GM23338 (cell line): ENCODE measurements at regions not wholly inside any gene's neighbourhood (a gene's known extent, or its start where the extent isn't known, plus 50 kb on each side); places are given as distances from the start of the nearest gene placed in this dataset.

Experiments
- ATAC-seq: fragments of 200-7000 bp; cut with Tn5 transposase; 3 replicates; pipeline ENCODE4 v1.9.1; 2020
- DNase-seq: peaks from one replicate; pipeline ENCODE4 v3.0.0-alpha.2; 2015; ENCODE audit warnings: low spot score
- H2AFZ ChIP-seq: fragments of 200-600 bp; sonication (generic); 2 replicates; pipeline ENCODE4 v1.8.0; 2016; ENCODE audit warnings: antibody characterized with exemption, mild to moderate bottlenecking, moderate library complexity
- H3F3A ChIP-seq: fragments of 200-600 bp; sonication (generic); replicated peaks from 2 replicates; pipeline ENCODE4 v1.8.0; 2017; ENCODE audit warnings: antibody characterized with exemption, mixed run types, low read depth
- H3K27ac ChIP-seq: fragments of 200-600 bp; sonication (generic); 2 replicates; pipeline ENCODE4 v1.6.1; 2016; ENCODE audit warnings: low read depth
- H3K27me3 ChIP-seq: fragments of 200-600 bp; sonication (generic); 2 replicates; pipeline ENCODE4 v1.8.0; 2016; ENCODE audit warnings: mild to moderate bottlenecking, mixed run types, moderate library complexity; ENCODE audit not compliant: insufficient read depth
- H3K36me3 ChIP-seq: fragments of 200-600 bp; sonication (generic); 2 replicates; pipeline ENCODE4 v1.8.0; 2016; ENCODE audit warnings: mild to moderate bottlenecking; ENCODE audit not compliant: insufficient read depth
- H3K4me1 ChIP-seq: fragments of 200-600 bp; sonication (generic); 2 replicates; pipeline ENCODE4 v1.8.0; 2016; ENCODE audit warnings: mild to moderate bottlenecking, moderate library complexity; ENCODE audit not compliant: insufficient read depth
- H3K4me2 ChIP-seq: fragments of 200-600 bp; sonication (generic); 2 replicates; pipeline ENCODE4 v1.7.1; 2017; ENCODE audit warnings: mixed run types
- H3K4me3 ChIP-seq: fragments of 200-600 bp; sonication (generic); 2 replicates; pipeline ENCODE4 v1.6.1; 2016; ENCODE audit warnings: mixed run types
- H3K79me2 ChIP-seq: fragments of 200-600 bp; sonication (generic); replicated peaks from 2 replicates; pipeline ENCODE4 v1.8.0; 2017; ENCODE audit warnings: mild to moderate bottlenecking; ENCODE audit not compliant: insufficient read depth
- H3K9me2 ChIP-seq: fragments of 200-600 bp; sonication (generic); 2 replicates; pipeline ENCODE4 v1.8.0; 2017; ENCODE audit not compliant: insufficient read depth
- H4K20me1 ChIP-seq: fragments of 200-600 bp; sonication (generic); replicated peaks from 2 replicates; pipeline ENCODE4 v1.8.0; 2017; ENCODE audit warnings: mild to moderate bottlenecking; ENCODE audit not compliant: insufficient read depth
- H3K27ac Mint-ChIP-seq: 2 replicates; pipeline ENCODE4 v1.8.0; 2020; ENCODE audit warnings: inconsistent platforms, mild to moderate bottlenecking, moderate library complexity, mixed read lengths
- H3K27me3 Mint-ChIP-seq: 3 replicates; pipeline ENCODE4 v1.8.0; 2022; ENCODE audit warnings: low read depth, mild to moderate bottlenecking, moderate library complexity, mixed read lengths, inconsistent platforms; ENCODE audit not compliant: insufficient read depth, poor library complexity
- H3K36me3 Mint-ChIP-seq: 3 replicates; pipeline ENCODE4 v1.8.0; 2021; ENCODE audit warnings: low read depth, mild to moderate bottlenecking, inconsistent platforms, moderate library complexity, mixed read lengths
- H3K4me1 Mint-ChIP-seq: 3 replicates; pipeline ENCODE4 v1.8.0; 2020; ENCODE audit warnings: mild to moderate bottlenecking, inconsistent platforms, mixed read lengths
- H3K4me3 Mint-ChIP-seq: 3 replicates; pipeline ENCODE4 v1.8.0; 2021; ENCODE audit warnings: moderate library complexity, mild to moderate bottlenecking, inconsistent platforms, mixed read lengths
- H3K9me3 Mint-ChIP-seq: 3 replicates; pipeline ENCODE4 v1.8.0; 2020; ENCODE audit warnings: moderate library complexity, mild to moderate bottlenecking, inconsistent platforms, mixed read lengths
- CREB1 ChIP-seq: fragments of 250-450 bp; sonication (Bioruptor Pico); IDR thresholded peaks from 2 replicates; pipeline ENCODE4 v1.5.0; 2020; ENCODE audit warnings: low read depth, mild to moderate bottlenecking, moderate library complexity
- ETS1 ChIP-seq: IDR thresholded peaks from 2 replicates; pipeline ENCODE4 v1.6.1; 2016; ENCODE audit warnings: antibody characterized with exemption
- EZH2 ChIP-seq: fragments of 200-600 bp; sonication (generic); IDR thresholded peaks from one replicate; pipeline ENCODE4 v1.8.0; 2017; ENCODE audit warnings: antibody characterized with exemption, mild to moderate bottlenecking, low read depth; ENCODE audit not compliant: unreplicated experiment
- EZH2phosphoT487 ChIP-seq: fragments of 200-600 bp; sonication (generic); IDR thresholded peaks from one replicate; pipeline ENCODE4 v1.8.1; 2018; ENCODE audit warnings: antibody characterized with exemption; ENCODE audit not compliant: unreplicated experiment
- JUNB ChIP-seq: IDR thresholded peaks from one replicate; pipeline ENCODE4 v1.6.1; 2016; ENCODE audit warnings: antibody characterized with exemption; ENCODE audit not compliant: unreplicated experiment
- NANOG ChIP-seq: IDR thresholded peaks from 2 replicates; pipeline ENCODE4 v1.6.1; 2016; ENCODE audit warnings: antibody characterized with exemption, borderline replicate concordance
- STAT1 ChIP-seq: IDR thresholded peaks from one replicate; pipeline ENCODE4 v1.6.1; 2016; ENCODE audit warnings: antibody characterized with exemption; ENCODE audit not compliant: unreplicated experiment
- ZNF114 ChIP-seq: fragments of 250-450 bp; sonication (Bioruptor Pico); IDR thresholded peaks from 2 replicates; pipeline ENCODE4 v1.5.0; 2020; ENCODE audit warnings: mild to moderate bottlenecking, moderate library complexity
- ZNF331 ChIP-seq: fragments of 250-450 bp; sonication (Bioruptor Pico); IDR thresholded peaks from 2 replicates; pipeline ENCODE4 v1.5.0; 2020; ENCODE audit warnings: low read depth, mild to moderate bottlenecking, moderate library complexity
- TF ChIP-seq, protein P1 (sequence below): fragments of 250-450 bp; sonication (Bioruptor Pico); IDR thresholded peaks from 2 replicates; pipeline ENCODE4 v1.5.0; 2020; ENCODE audit warnings: mild to moderate bottlenecking, moderate library complexity
- TF ChIP-seq, protein P2 (sequence below): IDR thresholded peaks from one replicate; pipeline ENCODE4 v1.6.1; 2018; ENCODE audit warnings: antibody characterized with exemption; ENCODE audit not compliant: unreplicated experiment
- TF ChIP-seq, protein P3 (sequence below), 2 experiments: fragments of 200-600 bp in 1 of 2; sonication (generic) in 1 of 2; conservative IDR thresholded peaks; 2 replicates each; pipeline versions ENCODE4 v1.5.1 to v1.6.1; 2016 to 2017; ENCODE audit warnings: antibody characterized with exemption in 2 of 2, low read depth in 2 of 2, mild to moderate bottlenecking in 2 of 2, moderate library complexity in 1 of 2

DNA sequence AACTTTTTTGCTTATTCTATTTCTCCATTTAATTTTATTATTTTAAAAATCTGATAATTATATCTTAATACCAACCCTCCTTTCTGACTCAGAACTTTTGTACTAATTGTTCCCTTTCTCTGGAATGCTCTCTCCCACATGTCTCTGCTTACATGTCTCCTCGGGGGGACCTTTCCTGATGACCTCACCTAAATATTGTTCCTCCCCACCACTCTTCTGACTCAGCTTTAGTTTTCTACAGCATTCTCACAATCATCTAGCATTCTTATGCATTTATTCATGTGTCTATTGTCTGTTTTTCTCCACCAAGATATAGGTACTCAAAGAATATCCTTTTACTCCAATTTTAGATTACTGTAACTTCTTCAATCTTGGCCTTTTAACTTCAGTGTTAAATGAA is 128.7 kb downstream of the MSL3 start (continued):
- TF ChIP-seq, protein P1, sequence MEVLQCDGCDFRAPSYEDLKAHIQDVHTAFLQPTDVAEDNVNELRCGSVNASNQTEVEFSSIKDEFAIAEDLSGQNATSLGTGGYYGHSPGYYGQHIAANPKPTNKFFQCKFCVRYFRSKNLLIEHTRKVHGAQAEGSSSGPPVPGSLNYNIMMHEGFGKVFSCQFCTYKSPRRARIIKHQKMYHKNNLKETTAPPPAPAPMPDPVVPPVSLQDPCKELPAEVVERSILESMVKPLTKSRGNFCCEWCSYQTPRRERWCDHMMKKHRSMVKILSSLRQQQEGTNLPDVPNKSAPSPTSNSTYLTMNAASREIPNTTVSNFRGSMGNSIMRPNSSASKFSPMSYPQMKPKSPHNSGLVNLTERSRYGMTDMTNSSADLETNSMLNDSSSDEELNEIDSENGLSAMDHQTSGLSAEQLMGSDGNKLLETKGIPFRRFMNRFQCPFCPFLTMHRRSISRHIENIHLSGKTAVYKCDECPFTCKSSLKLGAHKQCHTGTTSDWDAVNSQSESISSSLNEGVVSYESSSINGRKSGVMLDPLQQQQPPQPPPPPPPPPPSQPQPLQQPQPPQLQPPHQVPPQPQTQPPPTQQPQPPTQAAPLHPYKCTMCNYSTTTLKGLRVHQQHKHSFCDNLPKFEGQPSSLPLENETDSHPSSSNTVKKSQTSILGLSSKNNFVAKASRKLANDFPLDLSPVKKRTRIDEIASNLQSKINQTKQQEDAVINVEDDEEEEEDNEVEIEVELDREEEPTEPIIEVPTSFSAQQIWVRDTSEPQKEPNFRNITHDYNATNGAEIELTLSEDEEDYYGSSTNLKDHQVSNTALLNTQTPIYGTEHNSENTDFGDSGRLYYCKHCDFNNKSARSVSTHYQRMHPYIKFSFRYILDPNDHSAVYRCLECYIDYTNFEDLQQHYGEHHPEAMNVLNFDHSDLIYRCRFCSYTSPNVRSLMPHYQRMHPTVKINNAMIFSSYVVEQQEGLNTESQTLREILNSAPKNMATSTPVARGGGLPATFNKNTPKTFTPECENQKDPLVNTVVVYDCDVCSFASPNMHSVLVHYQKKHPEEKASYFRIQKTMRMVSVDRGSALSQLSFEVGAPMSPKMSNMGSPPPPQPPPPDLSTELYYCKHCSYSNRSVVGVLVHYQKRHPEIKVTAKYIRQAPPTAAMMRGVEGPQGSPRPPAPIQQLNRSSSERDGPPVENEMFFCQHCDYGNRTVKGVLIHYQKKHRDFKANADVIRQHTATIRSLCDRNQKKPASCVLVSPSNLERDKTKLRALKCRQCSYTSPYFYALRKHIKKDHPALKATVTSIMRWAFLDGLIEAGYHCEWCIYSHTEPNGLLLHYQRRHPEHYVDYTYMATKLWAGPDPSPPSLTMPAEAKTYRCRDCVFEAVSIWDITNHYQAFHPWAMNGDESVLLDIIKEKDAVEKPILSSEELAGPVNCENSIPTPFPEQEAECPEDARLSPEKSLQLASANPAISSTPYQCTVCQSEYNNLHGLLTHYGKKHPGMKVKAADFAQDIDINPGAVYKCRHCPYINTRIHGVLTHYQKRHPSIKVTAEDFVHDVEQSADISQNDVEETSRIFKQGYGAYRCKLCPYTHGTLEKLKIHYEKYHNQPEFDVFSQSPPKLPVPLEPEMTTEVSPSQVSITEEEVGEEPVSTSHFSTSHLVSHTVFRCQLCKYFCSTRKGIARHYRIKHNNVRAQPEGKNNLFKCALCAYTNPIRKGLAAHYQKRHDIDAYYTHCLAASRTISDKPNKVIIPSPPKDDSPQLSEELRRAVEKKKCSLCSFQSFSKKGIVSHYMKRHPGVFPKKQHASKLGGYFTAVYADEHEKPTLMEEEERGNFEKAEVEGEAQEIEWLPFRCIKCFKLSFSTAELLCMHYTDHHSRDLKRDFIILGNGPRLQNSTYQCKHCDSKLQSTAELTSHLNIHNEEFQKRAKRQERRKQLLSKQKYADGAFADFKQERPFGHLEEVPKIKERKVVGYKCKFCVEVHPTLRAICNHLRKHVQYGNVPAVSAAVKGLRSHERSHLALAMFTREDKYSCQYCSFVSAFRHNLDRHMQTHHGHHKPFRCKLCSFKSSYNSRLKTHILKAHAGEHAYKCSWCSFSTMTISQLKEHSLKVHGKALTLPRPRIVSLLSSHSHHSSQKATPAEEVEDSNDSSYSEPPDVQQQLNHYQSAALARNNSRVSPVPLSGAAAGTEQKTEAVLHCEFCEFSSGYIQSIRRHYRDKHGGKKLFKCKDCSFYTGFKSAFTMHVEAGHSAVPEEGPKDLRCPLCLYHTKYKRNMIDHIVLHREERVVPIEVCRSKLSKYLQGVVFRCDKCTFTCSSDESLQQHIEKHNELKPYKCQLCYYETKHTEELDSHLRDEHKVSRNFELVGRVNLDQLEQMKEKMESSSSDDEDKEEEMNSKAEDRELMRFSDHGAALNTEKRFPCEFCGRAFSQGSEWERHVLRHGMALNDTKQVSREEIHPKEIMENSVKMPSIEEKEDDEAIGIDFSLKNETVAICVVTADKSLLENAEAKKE (CRISPR knock-in tag): no peak
- TF ChIP-seq NANOG (no peak), ETS1 (no peak), JUNB (no peak), ZNF331 (CRISPR knock-in tag) (no peak)

DNA sequence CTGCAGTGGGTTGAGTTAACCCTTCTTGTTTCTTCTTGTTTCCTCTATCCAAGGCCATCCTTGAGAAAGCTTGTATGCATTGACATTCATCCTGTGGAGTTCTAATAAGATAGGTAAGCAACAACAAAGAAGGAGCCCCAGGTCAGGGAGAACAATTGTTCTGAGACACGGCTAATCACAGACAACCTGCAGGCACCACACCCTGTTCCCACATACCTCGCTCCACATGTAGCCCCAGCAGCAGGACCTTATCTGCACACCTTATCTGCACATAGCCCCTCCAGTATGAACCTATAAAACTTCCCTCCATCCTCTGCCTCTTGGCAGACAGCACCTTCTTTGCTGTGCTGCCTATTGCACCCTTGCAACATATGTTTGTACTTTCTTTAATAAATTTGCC is 129.1 kb downstream of the MSL3 start:
- H3K4me2 ChIP-seq: no peak overlapping the region
- no peak overlapping the region for H3K27ac ChIP-seq
- no peaks in the 10 kb centered on the region for H3K27me3 ChIP-seq
- Mint-ChIP-seq H3K9me3 (no peaks in the 10 kb centered on the region), H3K27me3 (no peaks in the 10 kb centered on the region), H3K36me3 (no peaks in the 10 kb centered on the region), H3K27ac (no peak overlapping the region), H3K4me1 (peaks cover 3% of the 10 kb centered on the region; the same call in 1 of the 3 replicates), H3K4me3 (no peak overlapping the region)
- no peaks in the 10 kb centered on the region for H3F3A ChIP-seq
- ATAC-seq: no peak
- H2AFZ ChIP-seq: no peak overlapping the region
- no peaks in the 10 kb centered on the region for H3K79me2 ChIP-seq
- H3K4me3 ChIP-seq: no peak overlapping the region
- no peaks in the 10 kb centered on the region for H4K20me1 ChIP-seq
- no peaks in the 10 kb centered on the region for H3K9me2 ChIP-seq
- DNase-seq: no peak
- no peaks in the 10 kb centered on the region for H3K4me1 ChIP-seq
- no peaks in the 10 kb centered on the region for H3K36me3 ChIP-seq
- TF ChIP-seq ZNF114 (CRISPR knock-in tag): no peak
- TF ChIP-seq EZH2: no peak
- no peak for TF ChIP-seq JUNB
- TF ChIP-seq CREB1 (CRISPR knock-in tag): no peak
- TF ChIP-seq EZH2phosphoT487: no peak
- no peak for TF ChIP-seq ETS1
- TF ChIP-seq, protein P2, sequence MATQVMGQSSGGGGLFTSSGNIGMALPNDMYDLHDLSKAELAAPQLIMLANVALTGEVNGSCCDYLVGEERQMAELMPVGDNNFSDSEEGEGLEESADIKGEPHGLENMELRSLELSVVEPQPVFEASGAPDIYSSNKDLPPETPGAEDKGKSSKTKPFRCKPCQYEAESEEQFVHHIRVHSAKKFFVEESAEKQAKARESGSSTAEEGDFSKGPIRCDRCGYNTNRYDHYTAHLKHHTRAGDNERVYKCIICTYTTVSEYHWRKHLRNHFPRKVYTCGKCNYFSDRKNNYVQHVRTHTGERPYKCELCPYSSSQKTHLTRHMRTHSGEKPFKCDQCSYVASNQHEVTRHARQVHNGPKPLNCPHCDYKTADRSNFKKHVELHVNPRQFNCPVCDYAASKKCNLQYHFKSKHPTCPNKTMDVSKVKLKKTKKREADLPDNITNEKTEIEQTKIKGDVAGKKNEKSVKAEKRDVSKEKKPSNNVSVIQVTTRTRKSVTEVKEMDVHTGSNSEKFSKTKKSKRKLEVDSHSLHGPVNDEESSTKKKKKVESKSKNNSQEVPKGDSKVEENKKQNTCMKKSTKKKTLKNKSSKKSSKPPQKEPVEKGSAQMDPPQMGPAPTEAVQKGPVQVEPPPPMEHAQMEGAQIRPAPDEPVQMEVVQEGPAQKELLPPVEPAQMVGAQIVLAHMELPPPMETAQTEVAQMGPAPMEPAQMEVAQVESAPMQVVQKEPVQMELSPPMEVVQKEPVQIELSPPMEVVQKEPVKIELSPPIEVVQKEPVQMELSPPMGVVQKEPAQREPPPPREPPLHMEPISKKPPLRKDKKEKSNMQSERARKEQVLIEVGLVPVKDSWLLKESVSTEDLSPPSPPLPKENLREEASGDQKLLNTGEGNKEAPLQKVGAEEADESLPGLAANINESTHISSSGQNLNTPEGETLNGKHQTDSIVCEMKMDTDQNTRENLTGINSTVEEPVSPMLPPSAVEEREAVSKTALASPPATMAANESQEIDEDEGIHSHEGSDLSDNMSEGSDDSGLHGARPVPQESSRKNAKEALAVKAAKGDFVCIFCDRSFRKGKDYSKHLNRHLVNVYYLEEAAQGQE: no peak
- no peak for TF ChIP-seq STAT1
- TF ChIP-seq, protein P3, sequence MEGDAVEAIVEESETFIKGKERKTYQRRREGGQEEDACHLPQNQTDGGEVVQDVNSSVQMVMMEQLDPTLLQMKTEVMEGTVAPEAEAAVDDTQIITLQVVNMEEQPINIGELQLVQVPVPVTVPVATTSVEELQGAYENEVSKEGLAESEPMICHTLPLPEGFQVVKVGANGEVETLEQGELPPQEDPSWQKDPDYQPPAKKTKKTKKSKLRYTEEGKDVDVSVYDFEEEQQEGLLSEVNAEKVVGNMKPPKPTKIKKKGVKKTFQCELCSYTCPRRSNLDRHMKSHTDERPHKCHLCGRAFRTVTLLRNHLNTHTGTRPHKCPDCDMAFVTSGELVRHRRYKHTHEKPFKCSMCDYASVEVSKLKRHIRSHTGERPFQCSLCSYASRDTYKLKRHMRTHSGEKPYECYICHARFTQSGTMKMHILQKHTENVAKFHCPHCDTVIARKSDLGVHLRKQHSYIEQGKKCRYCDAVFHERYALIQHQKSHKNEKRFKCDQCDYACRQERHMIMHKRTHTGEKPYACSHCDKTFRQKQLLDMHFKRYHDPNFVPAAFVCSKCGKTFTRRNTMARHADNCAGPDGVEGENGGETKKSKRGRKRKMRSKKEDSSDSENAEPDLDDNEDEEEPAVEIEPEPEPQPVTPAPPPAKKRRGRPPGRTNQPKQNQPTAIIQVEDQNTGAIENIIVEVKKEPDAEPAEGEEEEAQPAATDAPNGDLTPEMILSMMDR (conservative IDR thresholded peaks at IDR 0.05; ENCODE audit: low read depth in 2 of 2): no peak
